ENCODE measurements at regions not wholly inside any gene's neighbourhood (a gene's known extent, or its start where the extent isn't known, plus 50 kb on each side); places are given as distances from the start of the nearest gene placed in this dataset.

- TF ChIP-seq CTCF (IDR thresholded peaks at IDR 0.05) (no peak), POLR2A (IDR thresholded peaks at IDR 0.05) (no peak)
Observed at GRCh38 chr1:163656095-163656759, 334.5 kb downstream of the NUF2 start.

All from right lobe of liver (tissue), 4 donors.